OCI-LY3 (cell line): ENCODE measurements at regions not wholly inside any gene's neighbourhood (a gene's known extent, or its start where the extent isn't known, plus 50 kb on each side); places are given as distances from the start of the nearest gene placed in this dataset.

Experiments used
- H2AFZ ChIP-seq: fragments of 200-600, 300-600 bp; shearing (Covaris generic); 2 replicates; pipeline ENCODE4 v1.6.0; 2014; ENCODE audit warnings: antibody characterized with exemption, low read depth, low read length
- H3K27ac ChIP-seq: fragments of 200-600, 300-600 bp; sonication (generic); 2 replicates; pipeline ENCODE4 v1.5.1; 2014; ENCODE audit warnings: mild to moderate bottlenecking, low read length, moderate library complexity, mixed read lengths
- H3K27me3 ChIP-seq: fragments of 200-600, 300-600 bp; sonication (generic); 2 replicates; pipeline ENCODE4 v1.6.1; 2014; ENCODE audit warnings: low read depth, low read length, mixed read lengths
- H3K36me3 ChIP-seq: fragments of 200-600, 300-600 bp; sonication (generic); replicated peaks from 2 replicates; pipeline ENCODE3; 2014; ENCODE audit warnings: low read depth, low read length, mixed read lengths
- H3K4me1 ChIP-seq: fragments of 300-600, 200-600 bp; sonication (generic); 2 replicates; pipeline ENCODE4 v1.6.1; 2014; ENCODE audit warnings: low read length, mixed read lengths
- H3K4me2 ChIP-seq: fragments of 200-600, 300-600 bp; sonication (generic); 2 replicates; pipeline ENCODE4 v1.6.1; 2014; ENCODE audit warnings: low read length, mixed read lengths
- H3K4me3 ChIP-seq: fragments of 300-600, 200-600 bp; sonication (generic); 2 replicates; pipeline ENCODE4 v1.5.1; 2014; ENCODE audit warnings: antibody characterized with exemption, mild to moderate bottlenecking, low read length, moderate library complexity
- H3K79me2 ChIP-seq: fragments of 300-600, 200-600 bp; shearing (Covaris generic); 2 replicates; pipeline ENCODE4 v1.6.1; 2014; ENCODE audit warnings: mild to moderate bottlenecking, low read length, mixed read lengths
- H3K9ac ChIP-seq: fragments of 300-600, 200-600 bp; shearing (Covaris generic); 2 replicates; pipeline ENCODE4 v1.6.0; 2014; ENCODE audit warnings: mild to moderate bottlenecking, low read length, moderate library complexity
- H3K9me3 ChIP-seq: fragments of 200-600, 300-600 bp; shearing (Covaris generic); 2 replicates; pipeline ENCODE4 v1.6.1; 2014; ENCODE audit warnings: low read length, mixed read lengths; ENCODE audit not compliant: insufficient read depth
- H4K20me1 ChIP-seq: fragments of 200-600, 300-600 bp; sonication (generic); 2 replicates; pipeline ENCODE4 v1.6.1; 2016; ENCODE audit warnings: low read length, mixed read lengths; ENCODE audit not compliant: insufficient read depth
- EZH2phosphoT487 ChIP-seq: fragments of 200-600 bp; shearing (Covaris generic); IDR thresholded peaks from 2 replicates; pipeline ENCODE4 v1.6.1; 2018; ENCODE audit warnings: antibody characterized with exemption, mixed run types, low read depth
- TF ChIP-seq, protein P1 (sequence below): fragments of 200-600, 300-600 bp; sonication (generic); IDR thresholded peaks from 2 replicates; pipeline ENCODE4 v1.5.1; 2014; ENCODE audit warnings: antibody characterized with exemption, low read length, low read depth

GRCh38 chr2:121076885-121077549 lies 208.0 kb downstream of the TFCP2L1 start:
- no peaks in the 10 kb centered on the region for H3K79me2 ChIP-seq
- peak overlapping the region; percentile 61; the same call in 1 of the 2 replicates for H2AFZ ChIP-seq
- peaks cover 10% of the 10 kb centered on the region for H3K27me3 ChIP-seq
- H3K4me1 ChIP-seq, result peaks cover 3% of the 10 kb centered on the region; the same call in 1 of the 2 replicates
- no peak overlapping the region for H3K9ac ChIP-seq
- peak overlapping the region; percentile 66 for H3K4me2 ChIP-seq
- H4K20me1 ChIP-seq, result no peaks in the 10 kb centered on the region
- H3K36me3 ChIP-seq, result no peaks in the 10 kb centered on the region
- TF ChIP-seq, protein P1, sequence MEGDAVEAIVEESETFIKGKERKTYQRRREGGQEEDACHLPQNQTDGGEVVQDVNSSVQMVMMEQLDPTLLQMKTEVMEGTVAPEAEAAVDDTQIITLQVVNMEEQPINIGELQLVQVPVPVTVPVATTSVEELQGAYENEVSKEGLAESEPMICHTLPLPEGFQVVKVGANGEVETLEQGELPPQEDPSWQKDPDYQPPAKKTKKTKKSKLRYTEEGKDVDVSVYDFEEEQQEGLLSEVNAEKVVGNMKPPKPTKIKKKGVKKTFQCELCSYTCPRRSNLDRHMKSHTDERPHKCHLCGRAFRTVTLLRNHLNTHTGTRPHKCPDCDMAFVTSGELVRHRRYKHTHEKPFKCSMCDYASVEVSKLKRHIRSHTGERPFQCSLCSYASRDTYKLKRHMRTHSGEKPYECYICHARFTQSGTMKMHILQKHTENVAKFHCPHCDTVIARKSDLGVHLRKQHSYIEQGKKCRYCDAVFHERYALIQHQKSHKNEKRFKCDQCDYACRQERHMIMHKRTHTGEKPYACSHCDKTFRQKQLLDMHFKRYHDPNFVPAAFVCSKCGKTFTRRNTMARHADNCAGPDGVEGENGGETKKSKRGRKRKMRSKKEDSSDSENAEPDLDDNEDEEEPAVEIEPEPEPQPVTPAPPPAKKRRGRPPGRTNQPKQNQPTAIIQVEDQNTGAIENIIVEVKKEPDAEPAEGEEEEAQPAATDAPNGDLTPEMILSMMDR, result peak; percentile 93
- no peak for TF ChIP-seq EZH2phosphoT487
- no peak overlapping the region for H3K27ac ChIP-seq
- no peaks in the 10 kb centered on the region for H3K9me3 ChIP-seq
- peak overlapping the region; percentile 46 for H3K4me3 ChIP-seq

DNA sequence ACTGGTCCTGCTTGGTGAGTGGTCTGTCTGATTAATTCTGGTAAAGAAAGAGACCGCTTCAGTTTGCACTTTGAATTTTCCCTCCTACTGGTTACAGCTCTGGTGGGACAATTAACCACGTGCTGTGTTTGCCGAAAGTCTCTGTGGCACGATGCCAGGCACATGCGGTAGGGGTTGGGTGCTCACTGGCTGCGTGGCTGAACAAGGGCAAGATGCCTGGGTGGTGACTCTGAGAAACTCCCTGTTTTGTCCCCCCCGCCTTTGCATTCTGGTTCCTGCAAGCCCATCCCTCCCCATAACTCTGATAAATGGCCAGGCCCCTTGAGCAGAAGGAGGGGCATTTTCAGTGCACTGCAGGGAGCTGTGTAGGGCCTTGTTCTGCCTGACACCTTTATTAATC lies 206.1 kb downstream of the TFCP2L1 start:
- H3K9me3 ChIP-seq, result no peaks in the 10 kb centered on the region
- H2AFZ ChIP-seq, result no peak overlapping the region
- H3K79me2 ChIP-seq, result no peaks in the 10 kb centered on the region
- H3K4me2 ChIP-seq, result no peak overlapping the region
- no peaks in the 10 kb centered on the region for H4K20me1 ChIP-seq
- no peak overlapping the region for H3K4me3 ChIP-seq
- H3K9ac ChIP-seq, result no peak overlapping the region
- no peak overlapping the region for H3K27ac ChIP-seq
- no peaks in the 10 kb centered on the region for H3K36me3 ChIP-seq
- H3K27me3 ChIP-seq, result peaks cover 10% of the 10 kb centered on the region
- no peak for TF ChIP-seq EZH2phosphoT487
- TF ChIP-seq, protein P1, result no peak
- H3K4me1 ChIP-seq, result peaks cover 3% of the 10 kb centered on the region; the same call in 1 of the 2 replicates

DNA sequence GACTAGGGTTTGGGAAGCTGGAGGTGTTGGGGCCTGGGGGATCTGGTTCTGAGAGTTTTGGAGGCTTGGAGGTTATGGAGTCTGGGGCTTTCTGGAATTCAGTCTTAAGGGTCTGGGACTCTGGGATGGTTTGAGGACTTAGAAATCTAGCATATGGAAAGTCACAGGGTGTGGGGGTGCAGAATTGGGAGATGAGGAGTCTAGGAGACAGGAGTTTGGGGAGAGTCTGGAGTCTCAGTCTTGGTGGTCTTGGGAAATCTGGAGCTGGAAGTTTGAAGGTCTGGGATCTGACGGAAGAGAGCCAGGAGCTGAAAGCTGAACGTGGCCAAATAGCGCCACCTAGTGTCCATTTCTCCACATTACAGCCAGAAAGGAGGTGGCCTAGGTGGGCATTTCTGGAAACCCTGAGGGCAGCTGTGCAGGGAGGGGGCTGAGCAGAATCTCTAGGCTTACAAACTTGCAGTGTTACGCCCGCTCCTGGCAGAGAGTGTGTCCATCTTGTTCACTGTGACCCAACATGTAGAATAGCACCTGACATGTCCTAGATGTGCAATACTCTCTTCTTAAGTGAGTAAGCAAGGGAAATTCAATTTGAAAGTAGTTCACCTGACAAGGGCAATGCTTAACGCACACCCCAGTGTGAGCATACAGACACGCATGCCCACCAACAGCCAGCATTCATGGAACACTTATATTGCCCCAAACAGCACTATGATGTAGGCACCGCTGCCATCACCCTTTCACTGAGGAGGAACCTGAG lies 204.8 kb downstream of the TFCP2L1 start:
- Histone ChIP-seq H3K9me3 (no peaks in the 10 kb centered on the region), H2AFZ (no peak overlapping the region), H3K9ac (no peak overlapping the region), H3K36me3 (no peaks in the 10 kb centered on the region), H3K4me1 (peaks cover 3% of the 10 kb centered on the region; the same call in 1 of the 2 replicates), H3K79me2 (no peaks in the 10 kb centered on the region), H4K20me1 (no peaks in the 10 kb centered on the region), H3K27me3 (peaks cover 10% of the 10 kb centered on the region), H3K4me2 (no peak overlapping the region), H3K4me3 (no peak overlapping the region), H3K27ac (no peak overlapping the region)
- TF ChIP-seq EZH2phosphoT487, result no peak
- TF ChIP-seq, protein P1, result peak; percentile 86

GRCh38 chr2:121081701-121082100 lies 203.3 kb downstream of the TFCP2L1 start:
- no peaks in the 10 kb centered on the region for H4K20me1 ChIP-seq
- H3K27ac ChIP-seq, result no peak overlapping the region
- H3K4me3 ChIP-seq, result no peak overlapping the region
- TF ChIP-seq EZH2phosphoT487, result no peak
- TF ChIP-seq, protein P1, result no peak
- H3K4me2 ChIP-seq, result no peak overlapping the region
- no peak overlapping the region for H3K9ac ChIP-seq
- H3K27me3 ChIP-seq, result no peaks in the 10 kb centered on the region
- no peak overlapping the region for H2AFZ ChIP-seq
- H3K79me2 ChIP-seq, result no peaks in the 10 kb centered on the region
- no peaks in the 10 kb centered on the region for H3K9me3 ChIP-seq
- no peaks in the 10 kb centered on the region for H3K36me3 ChIP-seq
- H3K4me1 ChIP-seq, result peaks cover 11% of the 10 kb centered on the region
